HUES48 (cell line): ENCODE measurements at regions not wholly inside any gene's neighbourhood (a gene's known extent, or its start where the extent isn't known, plus 50 kb on each side); places are given as distances from the start of the nearest gene placed in this dataset.

ENCODE experiments used
- H3K27ac ChIP-seq: one replicate; pipeline ENCODE4 v1.7.0; 2013; ENCODE audit warnings: low read depth, low read length, inconsistent platforms
- H3K27me3 ChIP-seq: 2 replicates; pipeline ENCODE4 v1.6.1; 2013; ENCODE audit warnings: mild to moderate bottlenecking, low read length; ENCODE audit not compliant: control insufficient read depth, insufficient read depth
- H3K36me3 ChIP-seq: 2 replicates; pipeline ENCODE4 v1.6.1; 2013; ENCODE audit warnings: low read length; ENCODE audit not compliant: control insufficient read depth, insufficient read depth
- H3K4me1 ChIP-seq: 2 replicates; pipeline ENCODE4 v1.6.1; 2013; ENCODE audit warnings: mild to moderate bottlenecking, low read length; ENCODE audit not compliant: control insufficient read depth, insufficient read depth
- H3K4me3 ChIP-seq: 2 replicates; pipeline ENCODE4 v1.5.1; 2013; ENCODE audit warnings: mild to moderate bottlenecking, low read depth, low read length
- H3K9ac ChIP-seq: 2 replicates; pipeline ENCODE4 v1.6.1; 2013; ENCODE audit warnings: mild to moderate bottlenecking, low read depth, low read length, moderate library complexity
- H3K9me3 ChIP-seq: 2 replicates; pipeline ENCODE4 v1.6.1; 2013; ENCODE audit warnings: low read length; ENCODE audit not compliant: control insufficient read depth, insufficient read depth

- Histone ChIP-seq H3K27me3 (no peaks in the 10 kb centered on the region), H3K27ac (no peak overlapping the region), H3K9ac (no peak overlapping the region), H3K36me3 (no peaks in the 10 kb centered on the region), H3K4me1 (peaks cover 8% of the 10 kb centered on the region; the same call in 1 of the 2 replicates), H3K9me3 (no peaks in the 10 kb centered on the region), H3K4me3 (no peak overlapping the region)
Observed at GRCh38 chr13:22211876-22212275, 541.0 kb downstream of the FGF9 start.

- no peak overlapping the region for H3K27ac ChIP-seq
- no peak overlapping the region for H3K9ac ChIP-seq
- H3K4me1 ChIP-seq, result peaks cover 8% of the 10 kb centered on the region; the same call in 1 of the 2 replicates
- H3K36me3 ChIP-seq, result no peaks in the 10 kb centered on the region
- H3K4me3 ChIP-seq, result no peak overlapping the region
- no peaks in the 10 kb centered on the region for H3K27me3 ChIP-seq
- H3K9me3 ChIP-seq, result no peaks in the 10 kb centered on the region
Observed at GRCh38 chr13:22212576-22212975, 541.7 kb downstream of the FGF9 start.

GRCh38 chr13:22214184-22214583 lies 543.3 kb downstream of the FGF9 start:
- no peak overlapping the region for H3K9ac ChIP-seq
- H3K27me3 ChIP-seq, result no peaks in the 10 kb centered on the region
- peaks cover 8% of the 10 kb centered on the region; the same call in 1 of the 2 replicates for H3K4me1 ChIP-seq
- H3K36me3 ChIP-seq, result no peaks in the 10 kb centered on the region
- H3K27ac ChIP-seq, result no peak overlapping the region
- H3K4me3 ChIP-seq, result no peak overlapping the region
- H3K9me3 ChIP-seq, result no peaks in the 10 kb centered on the region

GRCh38 chr13:22218797-22219196 lies 547.9 kb downstream of the FGF9 start:
- Histone ChIP-seq H3K9ac (no peak overlapping the region), H3K36me3 (no peaks in the 10 kb centered on the region), H3K4me1 (no peaks in the 10 kb centered on the region), H3K9me3 (no peaks in the 10 kb centered on the region), H3K4me3 (no peak overlapping the region), H3K27ac (no peak overlapping the region), H3K27me3 (no peaks in the 10 kb centered on the region)

GRCh38 chr13:22219709-22220108 lies 548.8 kb downstream of the FGF9 start:
- Histone ChIP-seq H3K9me3 (no peaks in the 10 kb centered on the region), H3K27me3 (no peaks in the 10 kb centered on the region), H3K9ac (no peak overlapping the region), H3K36me3 (no peaks in the 10 kb centered on the region), H3K4me3 (no peak overlapping the region), H3K27ac (no peak overlapping the region), H3K4me1 (no peaks in the 10 kb centered on the region)

- Histone ChIP-seq H3K4me1 (no peaks in the 10 kb centered on the region), H3K9ac (no peak overlapping the region), H3K27me3 (no peaks in the 10 kb centered on the region), H3K36me3 (no peaks in the 10 kb centered on the region), H3K4me3 (no peak overlapping the region), H3K9me3 (no peaks in the 10 kb centered on the region), H3K27ac (no peak overlapping the region)
Observed at GRCh38 chr13:22220151-22221135, 549.6 kb downstream of the FGF9 start.

- H3K9me3 ChIP-seq, result no peaks in the 10 kb centered on the region
Observed at GRCh38 chr13:22223411-22223810, 552.5 kb downstream of the FGF9 start.

GRCh38 chr13:22226086-22226485 lies 555.2 kb downstream of the FGF9 start:
- Histone ChIP-seq H3K4me1 (no peaks in the 10 kb centered on the region), H3K27me3 (no peaks in the 10 kb centered on the region), H3K9ac (no peak overlapping the region), H3K36me3 (no peaks in the 10 kb centered on the region), H3K4me3 (no peak overlapping the region), H3K9me3 (no peaks in the 10 kb centered on the region), H3K27ac (no peak overlapping the region)

More at GRCh38 chr13:22223411-22223810, 552.5 kb downstream of the FGF9 start:
- Histone ChIP-seq H3K9ac (no peak overlapping the region), H3K36me3 (no peaks in the 10 kb centered on the region), H3K27me3 (no peaks in the 10 kb centered on the region), H3K4me3 (no peak overlapping the region), H3K4me1 (no peaks in the 10 kb centered on the region), H3K27ac (no peak overlapping the region)

- Histone ChIP-seq H3K27ac (no peak overlapping the region), H3K36me3 (no peaks in the 10 kb centered on the region), H3K4me1 (no peaks in the 10 kb centered on the region), H3K9me3 (no peaks in the 10 kb centered on the region), H3K4me3 (no peak overlapping the region), H3K9ac (no peak overlapping the region), H3K27me3 (no peaks in the 10 kb centered on the region)
Observed at GRCh38 chr13:22227895-22228294, 557.0 kb downstream of the FGF9 start.

GRCh38 chr13:22229916-22230315 lies 559.0 kb downstream of the FGF9 start:
- peaks cover 4% of the 10 kb centered on the region for H3K4me1 ChIP-seq
- H3K9ac ChIP-seq, result no peak overlapping the region
- no peak overlapping the region for H3K4me3 ChIP-seq
- H3K36me3 ChIP-seq, result no peaks in the 10 kb centered on the region
- H3K27ac ChIP-seq, result no peak overlapping the region
- H3K9me3 ChIP-seq, result no peaks in the 10 kb centered on the region
- no peaks in the 10 kb centered on the region for H3K27me3 ChIP-seq

- Histone ChIP-seq H3K27me3 (no peaks in the 10 kb centered on the region), H3K27ac (no peak overlapping the region), H3K36me3 (no peaks in the 10 kb centered on the region), H3K4me3 (no peak overlapping the region), H3K4me1 (peaks cover 20% of the 10 kb centered on the region), H3K9ac (no peak overlapping the region), H3K9me3 (no peaks in the 10 kb centered on the region)
Observed at GRCh38 chr13:22232186-22232585, 561.3 kb downstream of the FGF9 start.
